GM19240 (cell line): ENCODE measurements at regions not wholly inside any gene's neighbourhood (a gene's known extent, or its start where the extent isn't known, plus 50 kb on each side); places are given as distances from the start of the nearest gene placed in this dataset.
"Not testable (repeated sequence)": the region's sequence is repeated elsewhere in the genome, so short reads cannot be mapped to it uniquely, and the experiment has no call there.

ENCODE experiments used
- DNase-seq: peaks from one replicate; pipeline ENCODE4 v3.0.0; 2011; ENCODE audit warnings: low spot score; ENCODE audit not compliant: insufficient read length

DNA sequence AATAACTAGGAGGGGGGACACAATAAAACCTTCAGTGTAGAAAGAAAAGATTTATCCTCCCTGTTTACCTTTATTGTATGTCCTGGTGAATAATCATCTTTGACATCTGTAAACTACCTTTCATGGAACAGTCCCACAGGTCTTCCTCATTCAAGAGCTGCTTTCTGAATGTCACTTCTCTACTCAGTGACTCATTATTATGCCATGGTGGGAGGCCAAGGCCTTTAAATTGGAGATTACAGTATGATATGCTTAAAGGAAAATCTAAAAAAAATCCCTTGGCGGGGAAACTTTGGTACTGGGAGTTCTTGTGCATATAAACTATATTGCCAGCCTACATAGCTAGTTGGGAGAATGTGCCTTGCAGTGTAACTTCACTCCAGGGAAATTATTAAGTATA is 713.0 kb downstream of the TDRD15 start:
- no peak for DNase-seq

DNA sequence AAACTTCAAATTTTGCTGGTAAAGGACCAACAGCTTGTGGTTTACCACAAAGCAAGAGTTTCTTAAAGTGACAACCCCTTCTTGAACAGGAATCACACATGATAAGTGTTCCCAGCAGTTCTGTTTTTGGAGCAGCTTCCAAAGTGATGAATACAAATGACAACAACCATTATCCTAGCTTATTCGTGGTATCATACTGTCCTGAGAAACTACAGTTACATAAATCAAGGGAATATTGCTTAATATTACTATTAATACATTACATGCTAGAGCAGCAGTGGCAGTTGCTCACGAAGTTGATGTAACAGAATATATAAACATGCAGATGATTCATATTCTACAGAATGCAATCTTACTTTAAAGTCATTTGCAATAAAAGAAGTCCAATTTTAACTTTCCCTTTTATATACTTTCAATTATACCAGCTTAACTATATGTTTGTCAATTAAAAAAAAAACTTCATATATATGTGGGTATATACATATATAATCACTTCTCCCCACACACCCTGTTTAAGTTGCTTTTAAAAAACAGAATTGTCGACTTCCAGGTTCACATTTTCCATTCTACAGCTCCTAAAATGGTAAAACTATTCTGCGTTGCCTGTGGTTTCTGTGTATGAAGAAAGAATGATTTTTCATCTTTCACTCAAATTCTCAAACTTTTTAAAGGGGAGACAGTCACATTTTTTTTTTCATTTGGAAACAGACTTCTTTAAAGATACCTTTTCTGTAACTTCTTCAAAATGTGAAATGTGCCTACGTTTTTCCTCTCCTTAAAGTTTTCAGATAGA is 713.6 kb downstream of the TDRD15 start:
- DNase-seq, result no peak

DNA sequence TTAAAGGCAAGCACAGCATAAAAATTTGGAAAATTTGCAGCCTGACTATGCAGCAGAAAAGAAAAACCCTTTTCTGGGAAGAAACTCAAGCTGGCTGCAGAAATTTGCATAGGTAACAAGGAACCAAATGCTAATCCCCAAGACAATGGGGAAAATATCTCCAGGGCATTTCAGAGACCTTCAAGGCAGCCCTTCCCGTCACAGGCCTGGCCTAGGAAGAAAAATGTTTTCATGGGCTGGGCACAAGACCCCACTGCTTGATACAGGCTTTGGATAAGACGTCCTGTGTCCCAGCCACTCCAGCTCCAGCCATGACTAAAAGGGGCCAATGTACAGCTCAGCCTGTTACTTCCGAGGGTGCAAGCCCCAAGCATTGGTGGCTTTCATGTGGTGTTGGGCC is 717.6 kb downstream of the TDRD15 start:
- no peak for DNase-seq

DNA sequence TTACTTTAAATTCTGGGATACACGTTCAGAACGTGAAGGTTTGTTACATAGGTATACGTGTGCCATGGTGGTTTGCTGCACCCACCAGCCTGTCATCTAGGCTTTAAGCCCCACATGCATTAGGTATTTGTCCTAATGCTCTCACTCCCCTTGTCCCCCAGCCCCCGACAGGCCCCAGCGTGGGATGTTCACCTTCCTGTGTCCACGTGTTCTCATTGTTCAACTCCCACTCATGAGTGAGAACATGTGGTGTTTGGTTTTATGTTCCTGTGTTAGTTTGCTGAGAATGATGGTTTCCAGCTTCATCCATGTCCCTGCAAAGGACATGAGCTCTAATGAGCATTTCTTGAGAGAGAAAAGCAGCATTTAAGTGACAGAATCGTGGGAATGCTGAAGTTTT is 726.6 kb downstream of the TDRD15 start:
- DNase-seq, result not testable (repeated sequence)

DNA sequence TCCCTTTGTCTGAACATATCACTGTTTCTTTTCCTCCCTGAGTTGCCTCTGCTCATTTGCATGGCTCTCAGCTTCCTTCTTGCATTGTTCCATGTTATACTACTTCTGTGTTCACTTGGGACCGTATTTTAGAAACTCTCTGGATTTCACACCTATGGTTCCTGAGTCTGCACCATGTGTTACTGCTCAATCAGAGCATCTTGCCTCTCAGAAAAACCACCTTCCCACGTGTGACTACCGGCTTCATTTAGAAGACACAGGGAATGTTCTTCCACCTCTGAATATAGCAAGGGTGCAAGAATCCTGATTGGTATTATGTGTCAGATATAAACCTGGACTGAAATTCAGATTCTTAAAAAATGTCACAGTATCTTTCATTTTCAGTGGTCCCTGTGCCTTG is 731.2 kb downstream of the TDRD15 start:
- no peak for DNase-seq

DNA sequence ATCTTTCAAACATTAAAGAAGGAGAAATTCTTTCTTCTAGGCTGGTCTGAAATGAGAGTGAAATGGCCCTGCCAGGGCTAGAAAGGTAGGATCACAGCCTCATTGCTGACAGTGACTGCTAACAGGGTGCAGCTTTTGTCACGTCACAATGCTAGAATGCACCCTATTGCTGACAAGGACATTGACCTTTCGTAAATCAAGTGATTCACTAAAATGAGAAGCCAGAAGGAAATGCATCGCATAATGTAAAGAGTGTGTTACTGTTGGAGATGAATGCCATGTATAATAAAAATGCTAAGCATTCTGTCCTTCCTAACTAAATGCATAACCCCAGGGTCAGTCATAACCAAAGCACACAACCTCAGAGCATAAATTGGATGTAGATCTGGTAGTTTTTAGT is 732.9 kb downstream of the TDRD15 start:
- no peak for DNase-seq

DNA sequence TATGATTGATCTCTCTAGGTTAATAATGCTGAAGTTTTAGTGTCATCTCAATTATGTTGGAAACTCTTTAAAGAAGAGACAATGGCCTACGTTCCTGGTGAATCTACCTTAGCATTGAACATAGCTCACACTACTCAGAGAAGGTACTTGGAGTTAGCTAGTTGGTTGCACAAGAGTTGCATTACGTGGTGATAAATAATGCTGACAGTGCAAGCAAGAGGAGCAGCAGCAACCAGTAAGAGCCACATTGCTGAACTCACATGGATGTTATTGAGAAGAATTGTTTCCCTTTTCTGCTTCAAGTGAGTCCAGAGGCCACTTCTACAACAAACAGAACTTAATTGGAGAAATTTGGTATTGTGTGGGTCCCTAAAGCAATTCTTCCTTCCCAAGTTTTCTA is 737.1 kb downstream of the TDRD15 start:
- DNase-seq, result no peak

DNA sequence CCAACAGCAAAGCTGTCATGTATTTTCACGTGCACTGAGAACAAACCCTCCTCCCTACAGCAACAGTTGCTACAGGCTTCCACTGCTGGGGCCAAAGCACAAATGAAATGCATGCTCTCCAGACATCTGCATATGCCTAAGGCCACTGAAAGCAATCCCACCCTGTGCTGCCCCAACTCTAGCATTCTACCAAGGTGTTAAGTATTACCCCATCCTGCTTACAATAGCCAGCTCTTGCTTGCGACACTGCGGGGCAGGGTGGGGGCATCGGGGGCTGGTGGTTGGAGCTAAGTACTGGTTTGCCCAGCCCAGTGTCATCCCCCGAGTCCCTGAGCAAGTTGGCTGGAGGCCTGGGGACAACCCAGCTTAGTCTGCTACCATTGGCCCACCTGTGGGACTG is 742.5 kb downstream of the TDRD15 start:
- DNase-seq, result no peak

DNA sequence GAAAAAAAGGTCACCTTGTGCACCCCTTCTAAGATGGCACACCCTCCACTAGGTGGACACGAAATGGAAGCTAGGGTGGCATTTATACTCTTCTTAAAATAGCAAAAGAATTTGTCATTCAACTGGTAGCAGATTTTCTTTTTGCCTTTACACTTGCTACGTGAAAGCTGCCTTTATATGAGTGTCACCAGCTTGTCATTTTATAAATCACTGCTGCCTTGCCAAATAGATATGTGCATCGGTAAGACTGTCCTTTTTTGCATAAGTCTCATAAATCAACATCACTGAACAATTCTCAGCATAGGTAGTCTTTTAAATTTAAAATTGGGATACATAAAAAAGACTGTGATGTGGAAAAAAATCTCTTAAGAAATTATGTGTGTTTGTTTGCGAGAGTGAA is 764.1 kb downstream of the TDRD15 start:
- no peak for DNase-seq

DNA sequence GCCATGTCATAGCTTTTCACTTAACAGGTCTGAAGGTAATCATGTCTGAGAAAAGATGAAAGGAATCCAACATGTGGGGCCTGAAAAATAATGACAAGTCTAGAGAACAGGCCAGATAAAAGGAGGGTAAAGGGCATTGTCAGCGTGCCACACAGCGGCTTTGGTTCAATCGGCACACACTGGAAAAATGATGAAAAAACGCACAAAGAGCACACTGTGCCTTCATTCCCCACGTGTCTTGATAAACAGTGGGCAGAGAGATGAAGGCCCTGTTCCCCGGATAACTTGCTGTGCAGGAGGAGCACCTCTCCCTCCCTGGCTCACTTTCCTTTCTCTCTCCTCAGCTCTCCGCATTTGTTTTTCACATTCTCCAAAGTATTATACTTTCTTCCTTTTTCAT is 766.3 kb downstream of the TDRD15 start:
- no peak for DNase-seq

DNA sequence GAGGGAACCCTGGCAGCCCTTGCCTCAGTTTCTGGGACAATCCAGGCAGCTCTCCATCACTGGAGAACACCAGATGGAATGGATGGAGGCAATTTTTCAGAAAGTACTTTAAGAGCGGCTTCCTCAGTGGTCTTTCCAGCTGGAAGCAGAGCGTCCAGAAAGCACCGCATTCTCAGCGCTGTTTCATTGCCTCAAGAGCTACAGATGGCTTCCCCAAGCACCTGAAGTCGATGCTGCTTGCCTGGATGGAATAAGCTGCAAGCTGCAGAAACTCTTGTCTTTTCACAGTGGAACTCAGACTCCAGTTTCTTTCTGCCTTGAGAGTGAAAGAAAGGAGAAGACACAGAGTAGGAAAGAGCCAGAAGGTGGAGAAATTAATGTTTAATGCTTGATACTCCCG is 766.9 kb downstream of the TDRD15 start:
- no peak for DNase-seq

DNA sequence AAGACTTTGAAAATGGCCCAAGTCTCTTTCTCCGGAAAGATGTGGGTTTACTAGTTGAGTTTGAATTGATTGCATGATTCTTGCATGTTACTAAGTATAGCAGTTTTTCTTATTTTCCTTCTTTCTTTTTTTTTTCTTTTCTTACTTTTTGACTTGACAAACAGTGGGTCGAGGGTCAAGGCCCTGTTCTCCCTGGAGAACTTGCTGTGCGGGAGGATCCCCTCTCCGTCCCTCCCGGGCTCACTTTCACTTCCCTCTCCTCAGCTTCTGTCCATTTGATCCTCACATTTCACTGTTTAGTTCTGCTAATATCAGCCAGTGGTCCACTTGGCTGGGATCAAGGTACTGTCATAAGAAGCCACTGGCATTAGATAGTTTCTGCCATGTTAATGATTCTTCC is 767.4 kb downstream of the TDRD15 start:
- DNase-seq, result no peak

DNA sequence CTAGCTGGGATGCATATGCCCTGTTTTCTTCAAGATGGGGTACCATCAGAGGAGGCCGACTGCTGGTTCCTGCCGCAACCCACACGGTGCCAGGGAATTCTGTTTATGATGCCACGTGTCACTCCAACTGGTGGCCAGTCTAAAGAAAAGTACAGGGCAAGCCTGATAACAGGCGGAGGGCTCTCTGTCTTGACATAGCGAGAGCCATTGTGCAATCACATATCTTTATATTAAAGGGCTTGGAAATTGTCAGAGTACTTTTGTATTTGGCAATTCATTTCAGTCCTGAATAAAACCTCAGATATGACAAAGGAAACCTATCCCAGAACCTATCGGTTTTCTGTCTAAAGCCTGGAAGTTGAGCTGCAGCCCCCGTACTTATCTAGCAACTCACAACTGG is 768.4 kb downstream of the TDRD15 start:
- DNase-seq, result no peak

DNA sequence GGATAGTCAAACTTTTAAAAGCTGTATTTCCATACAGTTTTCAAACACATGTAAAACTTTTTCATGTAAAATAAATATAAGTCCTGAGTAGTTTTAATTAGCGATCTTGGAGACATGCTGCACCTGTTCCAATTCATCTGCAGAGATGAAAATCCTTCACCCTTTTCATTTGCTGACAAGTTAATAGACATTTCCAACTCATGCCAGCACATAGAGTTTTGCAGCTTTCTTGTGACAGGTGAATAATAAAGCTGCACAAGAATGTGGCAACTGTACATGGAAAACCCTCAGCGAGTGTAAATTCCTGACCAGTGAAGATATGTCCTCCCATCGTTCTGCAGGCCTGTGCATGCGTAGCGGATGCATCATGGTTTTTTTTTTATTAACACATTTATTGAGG is 771.4 kb downstream of the TDRD15 start:
- no peak for DNase-seq

DNA sequence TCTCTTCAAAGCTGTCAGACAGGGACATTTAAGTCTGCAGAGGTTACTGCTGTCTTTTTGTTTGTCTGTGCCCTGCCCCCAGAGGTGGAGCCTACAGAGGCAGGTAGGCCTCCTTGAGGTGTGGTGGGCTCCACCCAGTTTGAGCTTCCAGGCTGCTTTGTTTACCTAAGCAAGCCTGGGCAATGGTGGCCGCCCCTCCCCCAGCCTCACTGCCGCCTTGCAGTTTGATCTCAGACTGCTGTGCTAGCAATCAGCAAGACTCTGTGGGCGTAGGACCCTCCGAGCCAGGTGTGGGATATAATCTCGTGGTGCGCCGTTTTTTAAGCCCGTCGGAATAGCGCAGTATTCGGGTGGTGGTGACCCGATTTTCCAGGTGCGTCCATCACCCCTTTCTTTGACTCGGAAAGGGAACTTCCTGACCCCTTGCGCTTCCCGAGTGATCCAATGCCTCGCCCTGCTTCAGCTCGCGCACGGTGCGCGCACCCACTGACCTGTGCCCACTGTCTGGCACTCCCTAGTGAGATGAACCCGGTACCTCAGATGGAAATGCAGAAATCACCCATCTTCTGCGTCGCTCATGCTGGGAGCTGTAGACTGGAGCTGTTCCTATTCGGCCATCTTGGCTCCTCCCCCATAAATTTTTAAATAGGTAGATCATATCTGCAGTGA is 785.1 kb downstream of the TDRD15 start:
- not testable (repeated sequence) for DNase-seq

DNA sequence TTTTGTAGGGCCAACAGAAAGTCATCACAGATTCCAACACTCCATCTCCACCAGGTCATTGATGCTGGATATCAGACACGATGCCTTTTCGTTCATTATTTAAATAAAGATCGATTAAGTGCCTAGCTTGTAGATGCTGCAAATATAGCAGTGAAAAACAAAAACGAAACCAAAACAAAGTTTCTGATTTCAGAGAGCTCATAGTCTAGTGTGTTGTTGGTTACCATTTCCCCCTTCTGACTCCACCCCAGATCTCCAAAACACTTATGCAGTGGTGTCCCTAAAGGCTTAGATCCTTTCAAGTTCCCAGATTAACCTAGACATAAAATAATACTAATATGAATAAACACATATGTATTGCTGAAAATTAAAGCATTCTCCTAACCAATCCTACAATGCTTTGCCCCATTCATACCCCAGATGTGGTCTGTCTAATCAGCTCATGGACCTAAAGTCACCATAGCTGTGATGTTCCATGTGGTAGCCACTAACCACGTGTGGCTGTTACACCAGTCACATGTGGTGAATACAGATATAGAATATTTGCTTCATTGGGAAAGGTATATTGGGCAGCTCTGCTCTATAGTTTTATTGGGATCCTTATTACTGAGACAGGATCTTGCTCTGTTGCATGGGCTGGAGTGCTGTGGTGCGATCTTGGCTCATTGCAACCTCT is 787.2 kb downstream of the TDRD15 start:
- no peak for DNase-seq

DNA sequence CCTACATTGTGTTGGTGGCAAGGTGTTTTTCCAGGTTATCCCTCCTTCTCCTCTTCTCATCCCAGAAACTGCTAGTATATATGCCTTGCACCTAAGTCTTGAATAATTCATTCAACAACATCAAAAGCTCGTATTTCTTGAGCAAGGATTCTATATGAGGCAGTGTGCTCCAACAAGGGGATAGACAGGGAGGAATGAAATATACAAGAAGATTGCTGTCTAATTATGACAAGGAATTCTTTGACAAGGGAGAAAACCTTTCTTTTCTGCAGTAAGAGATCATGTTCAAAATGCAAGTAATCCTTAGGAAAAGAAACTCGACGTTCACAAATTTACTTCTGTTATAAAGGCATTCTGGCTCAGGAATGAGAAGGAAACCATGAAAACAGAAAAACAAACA is 788.6 kb downstream of the TDRD15 start:
- DNase-seq, result no peak

DNA sequence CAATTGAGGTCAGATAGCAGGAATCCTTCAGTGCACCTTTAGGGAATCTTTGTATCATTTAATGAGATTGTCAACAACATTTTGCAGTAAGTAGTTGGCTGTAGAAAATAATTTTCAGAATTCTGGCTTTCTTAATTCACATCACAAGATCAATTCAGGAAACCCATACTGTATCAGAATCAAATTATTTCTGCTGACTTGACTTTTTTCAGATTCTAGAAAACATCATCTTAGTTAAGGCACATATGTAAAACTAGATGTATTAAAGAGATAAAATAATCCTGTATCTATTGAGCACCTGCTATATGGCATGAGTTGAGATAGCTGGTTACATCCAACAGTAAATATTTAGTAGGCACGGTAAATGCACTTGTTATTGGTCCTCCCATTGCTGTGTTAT is 791.4 kb downstream of the TDRD15 start:
- DNase-seq, result no peak

DNA sequence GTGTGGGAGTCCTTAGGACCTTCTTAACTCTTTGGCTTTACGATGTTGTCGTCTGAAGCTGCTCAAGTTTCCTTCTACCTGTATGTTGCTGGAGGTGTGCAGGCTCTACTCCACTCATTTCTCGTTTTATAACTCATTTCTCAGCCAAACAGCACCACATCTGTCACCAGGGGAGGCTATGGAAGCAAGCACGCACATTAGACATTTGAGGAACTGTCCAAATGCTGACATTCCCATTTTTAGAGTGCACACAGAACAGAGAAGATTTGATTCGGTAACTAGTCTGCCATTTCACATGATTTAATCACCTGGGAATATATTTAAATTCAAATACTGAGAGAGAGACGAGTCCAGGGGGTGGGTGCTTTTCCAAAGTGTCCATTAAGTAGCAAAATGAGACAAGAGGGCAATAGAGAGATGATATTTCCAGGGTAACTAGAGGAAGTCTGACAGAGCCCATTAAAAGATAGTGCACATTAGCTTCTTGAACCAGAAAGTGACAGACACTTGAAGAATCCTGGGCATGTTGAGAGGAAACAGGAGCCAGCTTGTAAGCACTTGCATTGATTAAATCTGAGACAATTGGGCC is 793.3 kb downstream of the TDRD15 start:
- DNase-seq, result no peak

DNA sequence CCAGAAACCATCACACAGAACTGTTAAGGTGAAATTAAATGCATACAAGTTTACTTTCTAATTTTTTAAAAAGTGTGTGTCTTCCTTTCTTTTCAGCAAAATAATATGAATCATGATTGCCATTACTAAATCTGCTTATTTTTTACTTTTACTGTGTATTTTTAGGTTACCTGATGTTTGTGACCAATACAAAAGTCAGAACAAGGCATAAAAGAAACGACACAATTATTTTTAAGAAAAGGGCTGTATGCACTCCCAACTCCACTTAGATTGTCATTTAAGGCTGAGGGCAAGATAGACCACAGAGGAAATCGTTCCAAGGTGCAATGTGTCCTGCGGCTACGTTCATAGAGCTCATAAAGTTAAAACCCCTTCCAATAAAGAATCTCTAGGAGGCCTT is 797.0 kb downstream of the TDRD15 start:
- no peak for DNase-seq

DNA sequence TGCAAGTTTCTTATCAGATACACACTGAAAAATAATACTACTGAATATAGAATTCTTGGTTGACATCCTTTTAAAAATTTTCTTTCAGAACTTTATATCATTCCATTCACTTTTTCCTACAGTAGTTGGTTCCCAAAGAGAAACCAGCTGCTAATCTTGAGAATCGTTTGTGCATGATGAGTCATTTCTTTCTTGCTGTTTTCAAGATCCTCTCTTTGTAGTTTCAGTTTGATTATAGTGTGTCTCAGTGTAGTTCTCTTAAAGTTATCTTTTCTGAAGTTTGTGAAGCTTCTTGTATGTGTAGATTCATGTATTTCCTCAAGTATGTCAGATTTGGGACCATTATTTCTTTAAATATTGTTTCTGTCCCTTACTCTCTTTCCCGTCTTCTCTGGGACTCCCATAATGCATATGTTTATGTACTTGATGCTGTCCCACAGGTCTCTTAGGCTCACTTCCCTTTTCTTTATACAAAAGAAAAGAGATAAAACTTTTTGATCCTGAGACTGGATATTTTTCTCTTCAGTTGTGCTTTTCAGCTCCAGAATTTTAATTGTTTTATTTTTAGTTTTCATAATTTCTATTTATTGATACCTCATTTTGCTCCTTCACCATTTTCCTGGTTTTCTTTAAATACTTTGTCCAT is 801.0 kb downstream of the TDRD15 start:
- DNase-seq, result no peak

DNA sequence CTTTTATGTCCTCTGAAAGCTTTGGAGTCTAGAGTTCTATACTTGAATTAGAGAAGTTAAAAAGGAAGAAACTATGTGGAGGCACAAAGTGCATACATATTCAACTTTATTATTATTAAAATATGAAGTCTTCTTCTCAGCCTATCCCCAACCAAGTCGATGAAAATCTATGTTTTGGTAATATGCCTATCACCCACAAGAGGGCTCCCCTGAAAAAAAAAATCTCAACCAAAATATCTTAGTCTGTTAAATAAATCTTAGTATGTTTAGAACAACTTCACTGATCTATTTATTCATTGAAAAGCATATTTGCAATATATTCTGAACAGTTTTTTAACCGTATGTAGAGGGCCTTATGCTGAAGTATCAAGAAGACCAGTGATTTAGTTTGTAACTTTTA is 804.5 kb downstream of the TDRD15 start:
- DNase-seq, result no peak
